NK-92 treated with Interleukin-12 subunit alpha and Interleukin-12 subunit beta, amount 100 ng/mL, for 24 hours (cell line): ENCODE measurements at regions not wholly inside any gene's neighbourhood (a gene's known extent, or its start where the extent isn't known, plus 50 kb on each side); places are given as distances from the start of the nearest gene placed in this dataset.

Experiments
- DNase-seq: peaks from one replicate; lab custom pipeline; 2025; lab: John Stamatoyannopoulos, UW

DNA sequence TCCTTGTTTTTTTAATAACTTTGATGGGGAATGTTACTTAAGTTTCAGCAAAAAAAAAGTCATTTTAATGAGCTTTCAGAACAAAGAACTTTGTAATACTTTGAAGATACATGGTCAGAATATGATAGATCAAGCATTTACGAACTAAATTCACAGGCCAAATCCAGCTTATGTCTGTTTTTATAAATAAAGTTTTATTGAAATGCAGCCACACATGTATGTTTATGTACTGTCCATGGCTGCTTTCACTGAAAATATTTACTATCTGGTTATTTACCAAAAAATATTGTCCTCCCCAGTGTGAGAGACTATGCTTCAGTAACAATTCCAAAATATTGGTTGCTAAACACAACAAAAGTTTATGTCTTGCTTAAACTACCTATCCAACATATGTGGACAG lies 366.7 kb downstream of the PIK3R1 start:
- no peak for DNase-seq

DNA sequence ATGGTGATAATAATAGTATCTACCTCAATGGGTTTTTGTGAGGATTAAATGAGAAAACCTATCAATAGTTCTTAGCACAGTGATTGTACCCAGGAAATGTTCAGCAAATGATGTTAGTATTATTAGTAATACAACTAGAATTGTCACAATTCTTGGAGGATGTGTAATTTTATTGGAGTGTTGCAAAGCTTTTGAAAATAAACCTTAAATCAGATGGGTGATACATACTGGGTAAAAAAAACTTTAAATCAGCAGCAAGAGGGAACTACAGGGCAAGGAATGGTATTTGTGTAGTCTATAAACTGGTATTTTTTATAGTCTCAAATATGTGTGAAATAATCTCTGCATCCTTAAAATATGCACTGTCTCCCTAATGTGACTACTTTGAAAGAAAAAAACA lies 371.6 kb downstream of the PIK3R1 start:
- DNase-seq = no peak

DNA sequence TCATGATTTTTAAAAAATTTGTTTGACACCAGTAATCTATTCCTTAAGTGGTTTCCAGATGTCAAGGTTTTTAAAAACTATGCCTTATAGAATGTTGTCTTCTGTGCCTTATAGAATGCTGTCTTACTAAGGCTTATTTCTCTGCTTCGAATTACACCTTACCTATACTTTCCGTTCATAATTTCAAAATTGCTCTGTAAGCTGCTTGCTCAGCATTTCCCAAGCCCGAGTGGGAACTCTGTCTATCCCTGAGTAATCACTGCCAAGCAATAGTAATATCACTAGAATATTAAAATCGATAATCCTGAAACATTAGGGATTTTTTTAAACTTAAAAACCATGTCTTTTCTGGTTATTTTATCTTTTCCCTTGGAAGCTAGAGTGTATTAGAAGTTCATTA lies 376.3 kb downstream of the PIK3R1 start:
- no peak for DNase-seq

DNA sequence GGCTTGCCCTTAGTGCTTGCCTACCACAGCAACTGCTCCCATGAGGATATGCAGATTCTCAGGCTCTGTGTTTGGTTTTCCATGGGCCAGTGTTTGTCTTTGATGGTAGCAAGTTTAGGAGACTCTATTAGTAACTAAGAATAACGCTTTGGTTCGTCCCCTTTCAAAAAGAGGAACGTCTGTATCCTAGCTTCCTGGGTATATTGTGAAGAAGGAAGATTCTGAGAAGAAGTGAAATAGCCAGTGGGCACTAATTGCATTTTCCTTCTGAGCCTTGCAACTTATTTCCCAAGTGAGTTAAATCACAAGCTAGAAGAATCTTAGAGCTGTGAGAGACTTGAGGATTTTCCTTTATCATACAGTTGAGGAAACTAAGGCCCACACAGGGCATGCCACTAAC lies 376.8 kb downstream of the PIK3R1 start:
- DNase-seq = no peak

DNA sequence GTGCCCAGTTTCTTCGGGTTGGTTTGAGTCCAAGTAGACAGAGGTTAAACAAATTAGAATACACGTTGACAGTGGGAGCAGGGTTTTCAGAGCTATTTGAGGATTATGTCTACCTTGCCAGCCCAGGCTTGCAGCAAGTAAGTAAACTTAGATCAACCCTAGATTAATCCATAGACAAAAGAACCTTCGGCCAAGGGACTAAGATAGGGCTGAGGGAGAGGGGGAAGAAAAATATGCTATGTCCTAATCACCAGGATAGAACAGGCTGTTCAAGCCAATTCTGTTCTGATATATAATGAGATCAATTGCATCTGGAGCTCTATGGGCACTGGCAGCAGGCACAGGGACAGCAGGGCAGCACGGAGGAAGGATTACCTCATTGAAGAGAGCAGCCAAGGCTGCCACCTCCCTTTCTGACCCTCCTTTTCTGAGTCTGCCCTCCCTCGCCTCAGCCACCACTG lies 377.7 kb downstream of the PIK3R1 start:
- DNase-seq = no peak

DNA sequence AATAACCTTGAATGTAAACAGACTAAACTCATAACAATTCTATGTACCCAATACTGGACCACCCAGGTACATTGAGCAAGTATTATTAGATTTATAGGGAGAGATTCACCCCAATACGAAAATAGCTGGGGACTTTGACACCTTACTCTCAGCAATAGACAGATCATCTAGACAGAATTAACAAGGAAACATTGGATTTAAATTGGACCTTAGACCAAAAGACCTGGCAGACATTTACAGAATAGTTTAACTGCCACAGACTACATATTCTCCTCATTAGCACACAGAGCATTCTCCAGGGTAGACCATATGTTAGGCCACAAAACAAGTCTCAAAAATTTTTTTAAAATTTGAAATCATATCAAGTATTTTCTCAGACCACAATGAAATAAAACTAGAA lies 397.4 kb downstream of the PIK3R1 start:
- DNase-seq = no peak

DNA sequence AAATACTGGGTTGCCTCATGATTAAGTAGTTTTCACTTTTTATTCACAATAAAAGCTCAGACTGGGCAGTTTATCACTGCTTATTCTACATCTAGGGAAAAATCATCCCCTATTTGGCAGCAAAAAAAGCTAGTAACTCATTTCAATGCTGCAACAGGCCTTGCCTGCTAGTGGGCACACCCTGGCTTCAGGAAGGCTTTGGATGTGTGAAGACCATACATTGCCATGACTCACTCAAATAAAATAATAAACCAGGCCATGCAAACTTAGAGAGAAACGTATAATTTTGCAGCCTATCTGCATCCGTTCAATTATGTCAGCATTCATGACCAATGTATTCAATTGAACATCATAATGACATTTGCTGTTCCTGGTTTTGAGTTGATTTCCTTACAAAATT lies 402.9 kb downstream of the PIK3R1 start:
- DNase-seq = no peak

DNA sequence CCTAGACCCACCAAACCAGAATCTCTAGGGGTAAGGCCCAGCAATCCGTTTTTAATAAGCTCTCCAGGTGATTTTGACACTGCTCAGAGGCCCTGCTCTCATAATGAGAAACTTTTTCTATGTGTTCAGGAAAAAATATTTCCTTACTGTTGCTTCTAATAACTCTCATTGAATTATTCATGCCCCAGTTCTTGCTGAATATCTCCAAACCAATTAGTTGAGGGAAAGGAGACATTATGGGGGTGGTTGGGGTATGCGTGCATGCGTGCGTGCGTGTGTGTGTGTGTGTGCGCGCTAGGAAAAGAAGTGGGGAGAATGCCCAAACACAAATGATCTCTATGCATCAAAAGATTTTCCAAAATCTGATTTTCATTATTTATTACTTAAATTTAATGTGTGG lies 411.4 kb downstream of the PIK3R1 start:
- no peak for DNase-seq

DNA sequence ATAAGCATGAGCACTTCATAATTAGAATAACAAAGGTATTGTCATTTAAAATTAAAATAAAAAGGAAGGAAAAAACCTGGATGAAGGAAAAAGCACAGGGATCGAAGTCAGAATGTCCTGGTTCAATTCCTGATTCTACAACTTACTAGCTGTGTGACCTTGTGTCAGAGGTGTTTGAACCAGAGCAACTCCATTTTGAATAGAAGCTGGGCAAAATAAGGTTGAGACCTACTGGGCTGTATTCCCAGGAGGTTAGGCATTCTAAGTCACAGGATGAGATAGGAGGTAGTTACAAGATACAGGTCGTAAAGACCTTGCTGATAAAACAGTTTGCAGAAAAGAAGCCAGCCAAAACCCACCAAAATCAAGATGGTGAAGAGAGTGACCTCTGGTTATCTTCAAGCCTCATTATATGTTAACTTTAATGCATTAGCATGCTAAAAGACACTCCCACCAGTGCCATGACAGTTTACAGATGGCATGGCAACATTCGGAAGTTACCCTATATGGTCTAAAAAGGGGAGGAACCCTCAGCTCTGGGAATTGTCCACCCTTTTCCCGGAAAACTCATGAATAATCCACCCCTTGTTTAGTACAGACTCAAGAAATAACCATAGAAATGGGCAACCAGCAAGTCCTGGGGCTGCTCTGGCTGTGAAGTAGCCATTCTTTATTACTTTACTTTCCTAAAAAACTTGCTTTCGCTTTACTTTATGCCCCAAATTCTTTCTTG lies 412.7 kb downstream of the PIK3R1 start:
- DNase-seq = no peak

DNA sequence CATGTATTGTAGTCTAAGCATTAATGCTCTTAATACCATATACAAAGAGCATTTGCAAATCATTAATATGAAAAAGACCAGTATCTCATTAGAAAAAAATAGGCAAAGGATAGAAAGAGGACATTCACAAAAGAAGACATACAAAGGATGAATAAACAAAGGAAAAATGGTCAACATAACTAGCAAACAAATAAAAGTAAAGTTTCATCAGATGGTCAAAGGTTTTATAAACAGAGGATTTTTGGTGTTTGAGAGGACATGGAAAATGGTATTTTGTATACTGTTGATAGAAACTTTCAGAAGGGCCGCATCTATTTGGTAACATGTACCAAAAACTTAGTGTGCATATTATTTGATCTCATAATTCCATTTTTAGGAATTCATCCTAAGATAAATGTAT lies 414.8 kb downstream of the PIK3R1 start:
- no peak for DNase-seq

DNA sequence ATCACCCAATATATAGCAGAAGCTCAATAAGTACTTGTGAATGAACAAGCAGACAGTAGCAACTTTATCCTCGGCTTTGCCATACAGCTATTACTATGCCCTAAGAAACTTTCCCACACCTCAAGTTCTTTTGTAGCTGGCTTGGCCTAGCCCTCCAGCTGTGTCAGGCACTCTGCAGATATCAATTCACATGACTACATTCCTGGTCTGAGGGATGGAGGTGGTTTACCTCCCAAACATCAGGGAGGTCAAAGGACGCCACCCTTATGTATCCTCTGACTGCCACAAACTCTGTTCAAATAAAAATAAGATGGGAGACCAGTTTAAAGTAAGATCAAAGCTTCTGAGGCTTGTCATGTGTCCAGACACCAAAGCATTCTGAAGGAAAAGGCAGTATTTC lies 416.3 kb downstream of the PIK3R1 start:
- DNase-seq = no peak

DNA sequence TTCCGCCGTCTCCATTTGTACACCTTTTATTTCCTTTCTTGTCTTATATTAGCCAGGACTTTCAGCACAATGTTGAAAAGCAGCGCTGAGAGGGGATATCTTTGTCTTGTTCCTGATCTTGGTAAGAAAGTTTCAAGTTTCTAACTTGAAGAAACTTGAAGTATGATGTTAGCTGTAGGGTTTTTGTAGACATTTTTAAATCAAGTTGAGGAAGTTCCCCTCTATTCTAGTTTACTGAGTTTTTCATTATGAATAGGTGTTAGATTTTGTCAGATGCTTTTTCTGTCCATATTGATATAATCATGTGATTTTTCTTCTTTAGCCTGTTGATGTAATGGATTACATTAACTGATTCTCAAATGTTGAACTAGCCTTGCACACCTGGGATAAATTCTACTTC lies 425.7 kb downstream of the PIK3R1 start:
- no peak for DNase-seq

DNA sequence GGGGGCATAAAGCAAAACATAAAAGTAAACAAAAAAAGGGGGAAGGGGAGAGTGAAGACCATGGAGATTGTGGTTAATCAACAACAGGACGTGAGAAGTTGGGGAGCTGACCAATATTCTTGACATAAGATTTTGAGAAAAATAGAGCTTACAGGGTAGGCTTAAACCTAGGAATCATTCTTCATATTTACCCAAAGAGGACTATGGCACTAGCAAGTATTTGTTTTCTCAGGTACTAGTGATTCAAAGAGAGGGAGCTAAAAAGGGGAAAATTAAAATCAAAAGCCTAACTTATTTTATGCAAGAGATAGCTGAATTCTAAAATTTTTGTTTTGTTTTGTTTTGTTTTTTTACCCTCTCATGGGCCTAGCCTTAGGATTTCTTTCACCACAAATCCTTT lies 427.5 kb downstream of the PIK3R1 start:
- DNase-seq = no peak

DNA sequence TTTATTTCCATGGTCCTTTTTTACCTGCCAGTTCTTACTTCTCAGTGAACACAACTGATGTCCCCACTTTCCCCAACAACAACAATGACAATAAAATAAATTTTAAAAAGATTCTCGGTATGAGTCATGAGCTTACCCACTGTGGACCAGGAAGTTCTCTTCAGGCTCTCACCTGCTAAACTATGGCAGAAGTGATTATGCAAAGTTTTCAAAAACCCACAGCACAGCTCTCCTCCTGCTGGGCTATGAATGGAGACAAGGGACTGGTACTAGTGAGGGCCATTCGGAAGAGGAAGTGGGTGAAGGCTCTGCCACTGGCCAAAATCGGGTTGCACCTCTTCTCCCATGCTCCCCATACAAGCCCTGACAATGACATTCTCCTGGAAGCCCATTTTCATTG lies 429.4 kb downstream of the PIK3R1 start:
- DNase-seq = no peak

DNA sequence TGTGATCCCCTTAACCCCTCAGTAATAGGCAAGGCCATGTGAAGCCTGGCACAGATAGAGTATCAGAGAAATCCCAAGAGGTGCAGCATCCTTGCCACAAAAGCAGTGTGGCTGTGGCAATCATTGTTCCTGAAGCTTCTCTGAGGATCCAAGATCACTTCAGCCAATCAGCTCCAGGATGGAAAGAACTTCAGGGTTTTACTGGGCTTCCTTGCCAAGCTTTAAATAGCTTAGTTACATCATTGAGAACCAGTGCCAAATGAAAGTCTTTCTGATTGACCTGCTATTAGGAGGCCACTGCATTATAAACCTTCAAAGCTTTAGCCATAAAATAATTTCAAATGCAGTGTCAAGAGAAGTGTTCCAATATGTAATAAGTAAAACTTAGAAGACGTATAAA lies 430.6 kb downstream of the PIK3R1 start:
- DNase-seq = no peak

DNA sequence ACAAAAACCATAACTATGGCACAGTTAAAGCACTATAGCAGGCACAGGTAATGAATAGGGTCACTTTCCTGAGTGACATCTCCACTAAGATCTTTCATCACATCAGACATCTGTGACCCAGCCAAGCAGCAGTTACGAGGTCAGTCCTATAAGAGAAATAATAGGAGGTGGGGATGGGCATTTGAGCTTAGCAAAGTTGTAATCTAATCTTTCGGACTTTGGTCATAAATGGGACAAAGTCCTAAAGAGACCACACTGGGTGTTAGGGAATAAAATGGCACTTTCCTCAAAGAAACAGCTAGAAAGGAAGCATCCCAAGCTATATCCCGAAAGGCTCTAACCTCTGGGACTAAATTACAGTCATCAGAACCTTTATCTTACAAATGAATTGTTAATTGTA lies 432.2 kb downstream of the PIK3R1 start:
- no peak for DNase-seq

DNA sequence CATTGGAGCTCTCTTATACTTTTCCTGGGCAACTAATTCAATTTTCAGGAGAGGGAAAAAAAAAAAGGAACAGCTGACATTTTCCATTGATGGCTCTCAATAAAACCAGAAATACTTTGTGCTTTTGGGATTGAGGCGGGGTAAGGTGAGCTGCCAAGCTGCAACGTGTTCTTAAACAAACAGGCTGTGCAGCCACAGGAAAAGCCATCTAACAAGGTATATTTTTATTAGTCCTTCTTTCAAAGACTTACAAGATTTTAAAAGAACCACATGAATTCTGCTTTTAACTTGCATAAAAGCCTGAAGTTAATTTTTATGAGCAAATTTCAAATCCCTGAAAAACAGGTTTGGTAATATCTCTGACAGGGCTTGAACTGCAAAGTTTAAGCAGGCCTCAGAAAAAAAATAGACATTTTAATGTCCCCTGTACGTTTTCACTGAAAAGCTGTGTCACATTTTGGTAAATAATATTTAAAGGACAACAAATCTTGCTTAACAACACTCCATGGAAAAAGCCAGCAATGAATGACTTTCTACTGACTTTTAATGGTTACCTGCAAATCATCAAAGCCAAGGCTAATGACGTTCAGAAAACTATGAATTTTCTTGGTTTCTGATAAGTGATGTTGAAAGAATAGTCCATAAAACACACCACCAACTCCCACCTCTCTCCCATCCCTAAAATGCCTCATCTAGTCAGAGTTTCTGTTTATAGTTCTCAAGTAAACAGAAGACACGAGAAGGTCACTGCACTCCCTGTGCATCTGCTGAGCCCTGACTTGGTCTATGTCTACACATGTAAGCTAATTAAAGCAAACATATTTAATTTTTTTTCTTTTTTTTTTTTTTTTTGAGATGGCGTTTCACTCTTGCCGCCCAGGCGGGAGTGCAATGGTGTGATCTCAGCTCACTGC lies 433.6 kb downstream of the PIK3R1 start:
- DNase-seq = no peak

DNA sequence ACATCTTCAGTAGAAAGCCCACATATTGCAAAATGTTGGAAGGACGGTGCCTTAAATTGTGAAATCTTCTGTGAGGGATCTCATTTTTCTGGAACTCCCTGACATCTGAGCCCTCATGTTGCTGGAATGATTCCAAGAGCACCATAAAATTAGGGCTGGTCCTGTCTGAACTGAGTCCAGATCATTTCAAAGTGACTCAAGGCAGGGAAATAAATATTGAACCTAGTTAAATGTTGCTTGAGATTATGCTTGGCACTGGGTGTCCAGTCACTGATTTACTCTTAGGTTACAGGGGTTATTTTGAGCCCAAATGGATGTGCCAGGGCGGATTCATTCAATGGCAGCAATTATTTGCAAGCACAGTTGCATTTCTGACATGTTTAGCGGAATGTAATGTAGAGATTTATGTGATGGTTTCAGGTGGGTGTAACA lies 437.0 kb downstream of the PIK3R1 start:
- DNase-seq = no peak

DNA sequence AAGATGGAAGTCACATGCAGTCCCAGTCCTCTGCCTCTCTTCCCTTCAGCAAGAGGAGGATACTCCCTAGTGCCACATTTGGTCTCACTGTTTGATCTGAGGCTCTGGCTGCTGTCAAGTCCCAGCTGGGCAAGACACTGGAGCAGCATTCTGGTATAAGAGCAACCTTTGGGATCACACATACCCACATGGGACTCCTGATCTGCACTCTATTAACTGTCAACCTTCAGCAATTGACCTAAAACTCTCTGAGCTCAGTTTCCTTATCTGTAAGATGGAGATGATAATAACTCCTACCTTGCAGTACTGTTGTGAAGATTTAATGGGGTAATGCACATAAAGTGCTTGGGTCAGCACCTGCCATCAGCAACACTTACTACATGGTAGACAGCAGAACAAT lies 437.9 kb downstream of the PIK3R1 start:
- no peak for DNase-seq

DNA sequence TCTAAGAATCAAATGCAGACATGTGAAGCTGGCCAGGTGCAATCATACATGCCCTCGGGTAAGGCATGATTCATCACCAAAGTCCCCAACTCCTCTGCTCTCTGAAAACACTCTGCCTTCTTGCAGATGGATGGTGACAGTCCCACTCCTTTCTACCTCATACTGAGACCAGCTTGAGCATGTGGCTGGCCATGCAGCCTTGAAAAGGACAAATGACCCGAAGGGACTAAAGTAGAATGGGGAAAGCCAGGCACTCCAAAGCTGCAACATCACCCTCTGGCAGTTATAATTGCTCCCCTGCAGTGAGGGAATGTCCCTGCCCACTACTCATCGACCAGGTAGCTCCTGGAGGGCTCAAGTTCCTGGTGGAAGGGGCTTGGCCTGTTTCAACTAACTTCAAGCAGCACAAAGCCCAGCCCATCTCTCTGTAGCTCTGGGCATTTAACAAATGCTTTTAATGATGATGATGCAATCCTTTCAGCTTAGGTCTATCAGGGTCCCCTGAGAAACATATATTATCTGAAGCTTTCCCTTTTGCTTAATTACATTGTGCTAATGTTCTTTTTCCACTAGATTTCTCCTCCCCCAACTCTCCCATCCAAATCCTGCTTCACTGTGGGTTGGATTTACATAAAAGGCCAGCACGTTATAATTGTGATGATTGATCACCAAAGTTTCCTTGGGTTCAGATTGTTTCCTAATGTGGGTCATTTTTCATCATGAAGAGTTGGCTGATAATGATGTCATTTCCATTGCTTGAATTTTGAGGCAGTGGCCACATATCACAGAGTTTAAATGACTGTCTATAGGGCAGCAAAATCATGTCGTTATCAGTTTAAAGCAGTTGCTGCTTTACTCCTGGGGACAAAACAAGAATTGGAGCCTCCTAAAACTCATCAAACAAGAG lies 436.5 kb upstream of the SLC30A5 start:
- no peak for DNase-seq

DNA sequence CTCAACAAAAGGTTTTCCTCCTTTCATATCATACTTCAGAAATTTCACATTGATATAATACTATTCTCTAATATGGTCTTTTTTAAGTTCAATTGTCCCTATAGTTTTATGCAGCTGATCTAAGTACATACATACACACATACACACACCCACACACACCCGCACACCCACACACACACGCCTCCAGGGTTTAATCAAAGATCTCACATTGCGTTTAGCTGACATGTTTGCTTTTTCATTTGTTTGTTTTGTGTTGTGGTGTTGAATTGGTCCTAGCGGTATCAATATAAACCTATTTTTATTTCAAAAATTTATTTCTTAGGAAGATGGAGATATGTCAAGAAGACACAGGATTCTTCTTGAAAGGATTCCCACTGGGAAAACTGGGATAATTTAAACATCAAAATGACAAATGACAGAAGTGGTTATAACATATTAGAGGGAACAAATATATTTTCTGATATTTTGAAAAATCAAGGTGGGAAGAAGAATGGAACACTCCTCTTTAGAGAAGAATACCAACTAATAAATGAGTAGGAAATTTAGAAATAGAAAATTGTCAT lies 434.9 kb upstream of the SLC30A5 start:
- DNase-seq = no peak

DNA sequence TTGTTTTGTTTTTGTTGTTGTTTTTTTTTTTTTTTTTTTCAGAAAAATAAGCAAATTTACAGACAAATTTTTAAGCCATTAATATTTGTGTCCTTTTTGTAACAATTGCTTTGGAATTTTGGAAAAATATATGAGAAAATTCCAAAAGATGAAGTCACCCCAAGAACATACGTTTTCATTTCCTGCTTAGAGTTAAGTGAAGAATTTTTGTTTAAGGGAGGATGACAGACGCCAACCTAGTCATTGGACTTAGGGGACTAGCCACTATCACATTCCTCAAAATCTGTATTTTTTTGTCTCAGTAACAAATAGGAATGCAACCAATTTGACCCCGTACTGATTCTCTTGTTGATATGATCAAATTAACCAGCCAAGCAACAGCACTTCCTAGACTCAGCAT lies 433.9 kb upstream of the SLC30A5 start:
- no peak for DNase-seq
